H1 (cell line): ENCODE measurements at regions not wholly inside any gene's neighbourhood (a gene's known extent, or its start where the extent isn't known, plus 50 kb on each side); places are given as distances from the start of the nearest gene placed in this dataset.

ENCODE experiments used
- JUND ChIP-seq: IDR thresholded peaks from 2 replicates; pipeline ENCODE4 v1.6.1; 2011; ENCODE audit warnings: mild to moderate bottlenecking, improper control_type of control experiment, low read length
- RAD21 ChIP-seq, 2 experiments: IDR thresholded peaks in 1 of 2; conservative IDR thresholded peaks in 1 of 2; 2 replicates each; pipeline ENCODE4 v1.6.1; 2011; ENCODE audit warnings: low read depth in 2 of 2, low read length in 2 of 2, improper control_type of control experiment in 1 of 2, inconsistent platforms in 1 of 2, mild to moderate bottlenecking in 1 of 2, moderate library complexity in 1 of 2
- TAF1 ChIP-seq: IDR thresholded peaks from 2 replicates; pipeline ENCODE4 v1.6.1; 2011; ENCODE audit warnings: mild to moderate bottlenecking, low read depth, low read length
- TF ChIP-seq, protein P1 (sequence below), 3 experiments: IDR thresholded peaks; 1 replicate in 2 of 3; 2 replicates in 1 of 3; pipeline versions ENCODE4 v1.5.1 to v1.6.1; 2011; ENCODE audit warnings: low read length in 3 of 3, mild to moderate bottlenecking in 3 of 3, inconsistent platforms in 2 of 3, low read depth in 1 of 3, moderate library complexity in 1 of 3; ENCODE audit not compliant: insufficient read depth in 1 of 3; ENCODE audit errors: control extremely low read depth in 1 of 3

DNA sequence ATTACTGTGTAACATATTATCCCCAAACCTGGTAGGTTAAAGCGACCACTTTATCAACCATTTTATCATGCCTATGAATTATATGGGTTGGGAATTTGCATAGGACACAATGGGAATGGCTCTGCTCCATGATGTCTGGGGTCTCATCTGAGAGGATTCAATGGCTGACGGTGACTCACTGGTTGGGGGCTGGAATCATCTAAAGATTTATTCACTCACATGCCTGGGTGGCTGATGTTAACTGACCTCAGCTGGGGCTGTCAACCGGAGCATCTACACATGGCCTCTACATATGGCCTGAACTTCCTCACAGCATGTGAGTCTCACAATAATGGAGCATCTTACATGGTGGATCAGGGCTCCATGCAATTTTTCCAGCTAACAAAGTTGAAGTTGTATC, 313.1 kb upstream of the PPP2R3A start:
- TF ChIP-seq JUND = no peak
- TF ChIP-seq RAD21 (IDR thresholded peaks at IDR 0.05 in 1 of 2, conservative IDR thresholded peaks at IDR 0.05 in 1 of 2; ENCODE audit: low read depth in 2 of 2, low read length in 2 of 2) = no peak
- no peak for TF ChIP-seq TAF1
- TF ChIP-seq, protein P1, sequence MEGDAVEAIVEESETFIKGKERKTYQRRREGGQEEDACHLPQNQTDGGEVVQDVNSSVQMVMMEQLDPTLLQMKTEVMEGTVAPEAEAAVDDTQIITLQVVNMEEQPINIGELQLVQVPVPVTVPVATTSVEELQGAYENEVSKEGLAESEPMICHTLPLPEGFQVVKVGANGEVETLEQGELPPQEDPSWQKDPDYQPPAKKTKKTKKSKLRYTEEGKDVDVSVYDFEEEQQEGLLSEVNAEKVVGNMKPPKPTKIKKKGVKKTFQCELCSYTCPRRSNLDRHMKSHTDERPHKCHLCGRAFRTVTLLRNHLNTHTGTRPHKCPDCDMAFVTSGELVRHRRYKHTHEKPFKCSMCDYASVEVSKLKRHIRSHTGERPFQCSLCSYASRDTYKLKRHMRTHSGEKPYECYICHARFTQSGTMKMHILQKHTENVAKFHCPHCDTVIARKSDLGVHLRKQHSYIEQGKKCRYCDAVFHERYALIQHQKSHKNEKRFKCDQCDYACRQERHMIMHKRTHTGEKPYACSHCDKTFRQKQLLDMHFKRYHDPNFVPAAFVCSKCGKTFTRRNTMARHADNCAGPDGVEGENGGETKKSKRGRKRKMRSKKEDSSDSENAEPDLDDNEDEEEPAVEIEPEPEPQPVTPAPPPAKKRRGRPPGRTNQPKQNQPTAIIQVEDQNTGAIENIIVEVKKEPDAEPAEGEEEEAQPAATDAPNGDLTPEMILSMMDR (IDR thresholded peaks at IDR 0.05; ENCODE audit: control extremely low read depth in 1 of 3, insufficient read depth in 1 of 3, low read depth in 1 of 3, low read length in 3 of 3) = no peak
